Endothelial cell of umbilical vein (primary cell): ENCODE measurements at regions not wholly inside any gene's neighbourhood (a gene's known extent, or its start where the extent isn't known, plus 50 kb on each side); places are given as distances from the start of the nearest gene placed in this dataset.

ENCODE experiments used
- BruUV-seq: library from RNA; stranded (reverse); fragments of 400-500 nt; replicated peaks from 2 replicates; lab custom pipeline; 2021; lab: Mats Ljungman, UMichigan
- CTCF ChIA-PET: fragments of 300-600, 350-600 bp; sonication (Branson Sonifier 250); formaldehyde crosslinking; loops from one replicate; lab custom pipeline; 2021; ENCODE audit warnings: antibody characterized with exemption, inconsistent platforms; lab: Charles Lee
- POLR2A ChIA-PET: fragments of 300-600, 350-600 bp; sonication (Branson Sonifier 250); formaldehyde crosslinking; loops from one replicate; lab custom pipeline; 2021; ENCODE audit warnings: antibody characterized with exemption, inconsistent platforms; lab: Charles Lee
- DNase-seq: peaks from one replicate; pipeline ENCODE4 v3.0.0-alpha.2; 2011; ENCODE audit warnings: low read depth, low spot score
- FAIRE-seq: peaks from 2 replicates; lab custom pipeline; 2011; peaks lifted over from hg19 to GRCh38; lab: Jason Lieb, UNC
- H2AFZ ChIP-seq: 2 replicates; pipeline ENCODE4 v1.6.0; 2012; ENCODE audit warnings: low read depth, low read length, control low read depth, inconsistent platforms
- H3K27ac ChIP-seq: 2 replicates; pipeline ENCODE4 v1.5.1; 2011; ENCODE audit warnings: low read depth, mild to moderate bottlenecking, control low read depth, low read length, moderate library complexity; ENCODE audit not compliant: insufficient read depth
- H3K27me3 ChIP-seq, 2 experiments: 2 replicates each; pipeline versions ENCODE4 v1.6.0 to v1.6.1; 2011; ENCODE audit warnings: low read length in 2 of 2, mixed read lengths in 1 of 2; ENCODE audit not compliant: control insufficient read depth in 2 of 2, insufficient read depth in 2 of 2
- H3K36me3 ChIP-seq, 2 experiments: 2 replicates in 1 of 2; 3 replicates in 1 of 2; pipeline ENCODE4 v1.5.1; 2011; ENCODE audit warnings: low read length in 2 of 2, mild to moderate bottlenecking in 1 of 2, moderate library complexity in 1 of 2; ENCODE audit not compliant: control insufficient read depth in 2 of 2, insufficient read depth in 2 of 2; ENCODE audit errors: extremely low read depth in 1 of 2
- H3K4me1 ChIP-seq: 3 replicates; pipeline ENCODE4 v1.5.1; 2011; ENCODE audit warnings: mild to moderate bottlenecking, low read length; ENCODE audit not compliant: control insufficient read depth, insufficient read depth; ENCODE audit errors: extremely low read depth
- H3K4me2 ChIP-seq: 2 replicates; pipeline ENCODE4 v1.6.1; 2011; ENCODE audit warnings: low read length, control low read depth, mixed read lengths; ENCODE audit not compliant: insufficient read depth
- H3K4me3 ChIP-seq, 3 experiments: fragments of 200-600 bp in 1 of 3; sonication (generic), shearing (Covaris generic) in 1 of 3; replicated peaks in 1 of 3; 2 replicates each; pipeline ENCODE4 v1.5.1; 2011 to 2016; ENCODE audit warnings: control low read depth in 3 of 3, low read length in 3 of 3, mild to moderate bottlenecking in 2 of 3, inconsistent platforms in 1 of 3, low read depth in 1 of 3, moderate library complexity in 1 of 3; ENCODE audit not compliant: insufficient read depth in 1 of 3
- H3K79me2 ChIP-seq: 2 replicates; pipeline ENCODE4 v1.6.0; 2012; ENCODE audit warnings: low read length, inconsistent platforms; ENCODE audit not compliant: control insufficient read depth, insufficient read depth
- H3K9ac ChIP-seq: replicated peaks from 2 replicates; pipeline ENCODE3; 2011; ENCODE audit warnings: low read length, control low read depth; ENCODE audit not compliant: insufficient read depth; ENCODE audit errors: extremely low read depth
- H3K9me1 ChIP-seq: replicated peaks from 3 replicates; pipeline ENCODE4 v1.6.0; 2011; ENCODE audit warnings: mild to moderate bottlenecking, low read length; ENCODE audit not compliant: control insufficient read depth, insufficient read depth; ENCODE audit errors: extremely low read depth
- H3K9me3 ChIP-seq: replicated peaks from 2 replicates; pipeline ENCODE4 v1.5.1; 2012; ENCODE audit warnings: low read length, inconsistent platforms; ENCODE audit not compliant: control insufficient read depth, insufficient read depth
- H4K20me1 ChIP-seq: replicated peaks from 2 replicates; pipeline ENCODE3; 2011; ENCODE audit warnings: mild to moderate bottlenecking, low read length; ENCODE audit not compliant: control insufficient read depth, insufficient read depth; ENCODE audit errors: extremely low read depth
- CTCF ChIP-seq, 2 donors: IDR thresholded peaks; 1 replicate in 1 of 2; 2 replicates in 1 of 2; pipeline ENCODE4 v1.5.1; 2011; ENCODE audit warnings: low read length in 2 of 2, mild to moderate bottlenecking in 2 of 2, moderate library complexity in 2 of 2, control low read depth in 1 of 2, inconsistent platforms in 1 of 2, low read depth in 1 of 2; ENCODE audit not compliant: insufficient read depth in 1 of 2; ENCODE audit errors: extremely low read depth in 1 of 2
- EZH2 ChIP-seq: IDR thresholded peaks from 2 replicates; pipeline ENCODE4 v1.6.1; 2012; ENCODE audit warnings: borderline replicate concordance, low read depth, mild to moderate bottlenecking, moderate library complexity, low read length, inconsistent platforms; ENCODE audit not compliant: severe bottlenecking
- FOS ChIP-seq: IDR thresholded peaks from 2 replicates; pipeline ENCODE4 v1.6.1; 2011; ENCODE audit warnings: mild to moderate bottlenecking, low read length, moderate library complexity, borderline replicate concordance; ENCODE audit not compliant: insufficient read depth
- GATA2 ChIP-seq: IDR thresholded peaks from 2 replicates; pipeline ENCODE4 v1.7.0; 2011; ENCODE audit warnings: low read depth, mild to moderate bottlenecking, moderate library complexity, mixed read lengths, low read length; ENCODE audit not compliant: insufficient read length, insufficient read depth
- JUN ChIP-seq: IDR thresholded peaks from 2 replicates; pipeline ENCODE4 v1.6.1; 2011; ENCODE audit warnings: borderline replicate concordance, low read depth; ENCODE audit not compliant: insufficient read length, insufficient read depth
- MAX ChIP-seq: IDR thresholded peaks from 2 replicates; pipeline ENCODE4 v1.6.1; 2011; ENCODE audit not compliant: insufficient read depth, insufficient read length
- MYC ChIP-seq: IDR thresholded peaks from one replicate; pipeline ENCODE4 v1.6.1; 2011; ENCODE audit warnings: mild to moderate bottlenecking, low read depth, low read length
- POLR2A ChIP-seq: IDR thresholded peaks from 2 replicates; pipeline ENCODE4 v1.6.1; 2012; ENCODE audit warnings: low read depth, mild to moderate bottlenecking, control low read depth, low read length
- POLR2AphosphoS5 ChIP-seq: IDR thresholded peaks from 2 replicates; pipeline ENCODE4 v1.6.1; 2012; ENCODE audit warnings: low read depth, mild to moderate bottlenecking, control low read depth, low read length, moderate library complexity; ENCODE audit not compliant: insufficient read depth
- dilution Hi-C: fragments of 300-500 bp; cut with MboI; formaldehyde crosslinking; loops from one replicate; pipeline ENCODE4 v1.15.0; 2019; ENCODE audit warnings: low sequenced_read_pairs; ENCODE audit not compliant: extremely low pct_ligation_motif_present
- intact Hi-C: fragments of 100-400 bp; cut with micrococcal nuclease; formaldehyde crosslinking; loops from one replicate; pipeline ENCODE4 v1.10.0; 2022

- Histone ChIP-seq H3K27me3 (no peaks in the 10 kb centered on the region), H3K4me3 (no peak overlapping the region), H3K27ac (no peak overlapping the region), H3K36me3 (no peaks in the 10 kb centered on the region), H3K9me3 (no peaks in the 10 kb centered on the region), H3K79me2 (no peaks in the 10 kb centered on the region), H3K4me2 (no peak overlapping the region), H4K20me1 (no peaks in the 10 kb centered on the region), H3K9ac (no peak overlapping the region), H3K4me1 (no peaks in the 10 kb centered on the region), H2AFZ (no peak overlapping the region), H3K9me1 (no peaks in the 10 kb centered on the region)
- TF ChIP-seq EZH2 (no peak), MAX (no peak), JUN (no peak), FOS (no peak), CTCF (IDR thresholded peaks at IDR 0.05; ENCODE audit: extremely low read depth in 1 of 2, insufficient read depth in 1 of 2, low read depth in 1 of 2, low read length in 2 of 2) (no peak), POLR2A (no peak), MYC (no peak), GATA2 (no peak), POLR2AphosphoS5 (no peak)
- no TSS peak for BruUV-seq
- dilution Hi-C loops, result no loop called here
- no peak for FAIRE-seq
- ChIA-PET POLR2A (no interaction called here), CTCF (no interaction called here)
- intact Hi-C loops, result no loop called here
- no peak for DNase-seq
Observed at GRCh38 chr14:40757376-40757950, 849.2 kb upstream of the LRFN5 start.
